Neuronal stem cell (in vitro differentiated cells): ENCODE measurements at regions not wholly inside any gene's neighbourhood (a gene's known extent, or its start where the extent isn't known, plus 50 kb on each side); places are given as distances from the start of the nearest gene placed in this dataset.
A peak's percentile ranks its signal among the peaks of the same experiment; 100 is the strongest.

Experiments
- DNase-seq: peaks from one replicate; pipeline ENCODE4 v3.0.0-alpha.2; 2013; ENCODE audit warnings: low spot score
- H2AFZ ChIP-seq: one replicate; pipeline ENCODE4 v1.6.1; 2013; ENCODE audit warnings: mild to moderate bottlenecking, low read length, inconsistent platforms
- H2AK5ac ChIP-seq: 2 replicates; pipeline ENCODE4 v1.6.1; 2013; ENCODE audit warnings: low read depth, mild to moderate bottlenecking, inconsistent platforms, low read length, moderate library complexity, mixed read lengths
- H2BK120ac ChIP-seq: 2 replicates; pipeline ENCODE4 v1.6.1; 2013; ENCODE audit warnings: low read depth, mild to moderate bottlenecking, inconsistent platforms, low read length, moderate library complexity, mixed read lengths
- H2BK12ac ChIP-seq: one replicate; pipeline ENCODE4 v1.6.1; 2013; ENCODE audit warnings: low read length, inconsistent platforms
- H2BK15ac ChIP-seq: 2 replicates; pipeline ENCODE4 v1.6.1; 2013; ENCODE audit warnings: mild to moderate bottlenecking, low read length, inconsistent platforms, mixed read lengths
- H2BK5ac ChIP-seq: one replicate; pipeline ENCODE4 v1.6.1; 2013; ENCODE audit warnings: inconsistent platforms, mild to moderate bottlenecking, low read length, moderate library complexity
- H3K14ac ChIP-seq: one replicate; pipeline ENCODE4 v1.6.1; 2013; ENCODE audit warnings: low read length, inconsistent platforms
- H3K18ac ChIP-seq: 2 replicates; pipeline ENCODE4 v1.6.1; 2013; ENCODE audit warnings: low read length, inconsistent platforms
- H3K23ac ChIP-seq: 2 replicates; pipeline ENCODE4 v1.6.1; 2013; ENCODE audit warnings: low read depth, mild to moderate bottlenecking, mixed read lengths, low read length, inconsistent platforms; ENCODE audit not compliant: poor library complexity
- H3K27ac ChIP-seq: replicated peaks from 3 replicates; pipeline ENCODE4 v1.5.1; 2013; ENCODE audit warnings: low read length, inconsistent platforms
- H3K27me3 ChIP-seq, 3 experiments: 2 replicates each; pipeline ENCODE4 v1.6.1; 2013; ENCODE audit warnings: low read length in 3 of 3, mild to moderate bottlenecking in 2 of 3, inconsistent platforms in 1 of 3, low read depth in 1 of 3, mixed read lengths in 1 of 3, moderate library complexity in 1 of 3; ENCODE audit not compliant: control insufficient read depth in 3 of 3, insufficient read depth in 3 of 3
- H3K36me3 ChIP-seq, 2 donors: replicated peaks in 1 of 2; 2 replicates each; pipeline ENCODE4 v1.6.1; 2013; ENCODE audit warnings: low read length in 2 of 2; ENCODE audit not compliant: control insufficient read depth in 2 of 2, insufficient read depth in 2 of 2
- H3K4ac ChIP-seq: 2 replicates; pipeline ENCODE4 v1.6.1; 2013; ENCODE audit warnings: inconsistent platforms, mild to moderate bottlenecking, low read length, moderate library complexity
- H3K4me1 ChIP-seq, 2 donors: 1 replicate in 1 of 2; 2 replicates in 1 of 2; pipeline ENCODE4 v1.6.1; 2013; ENCODE audit warnings: low read length in 2 of 2, low read depth in 1 of 2; ENCODE audit not compliant: control insufficient read depth in 2 of 2, insufficient read depth in 1 of 2
- H3K4me2 ChIP-seq: one replicate; pipeline ENCODE4 v1.6.1; 2013; ENCODE audit warnings: mild to moderate bottlenecking, low read length, inconsistent platforms; ENCODE audit not compliant: insufficient read depth, poor library complexity, severe bottlenecking
- H3K4me3 ChIP-seq, 2 donors: 2 replicates each; pipeline ENCODE4 v1.5.1; 2013; ENCODE audit warnings: low read length in 2 of 2, mild to moderate bottlenecking in 2 of 2, inconsistent platforms in 1 of 2, moderate library complexity in 1 of 2
- H3K79me1 ChIP-seq: one replicate; pipeline ENCODE4 v1.6.1; 2013; ENCODE audit warnings: low read depth, mild to moderate bottlenecking, inconsistent platforms, low read length, moderate library complexity
- H3K9ac ChIP-seq: one replicate; pipeline ENCODE4 v1.6.1; 2013; ENCODE audit warnings: mild to moderate bottlenecking, low read depth, low read length, inconsistent platforms; ENCODE audit not compliant: poor library complexity
- H3K9me3 ChIP-seq, 2 donors: replicated peaks in 1 of 2; 2 replicates each; pipeline versions ENCODE3 to v1.6.1; 2013; ENCODE audit warnings: low read length in 2 of 2, mild to moderate bottlenecking in 2 of 2, inconsistent platforms in 1 of 2, low read depth in 1 of 2, mixed read lengths in 1 of 2, moderate library complexity in 1 of 2; ENCODE audit not compliant: control insufficient read depth in 2 of 2, insufficient read depth in 1 of 2
- H4K8ac ChIP-seq: one replicate; pipeline ENCODE4 v1.6.1; 2013; ENCODE audit warnings: low read depth, mild to moderate bottlenecking, inconsistent platforms, low read length, moderate library complexity
- H4K91ac ChIP-seq: one replicate; pipeline ENCODE4 v1.6.1; 2013; ENCODE audit warnings: low read length, low read depth, mild to moderate bottlenecking, inconsistent platforms; ENCODE audit not compliant: poor library complexity
- WGBS, 2 donors: extraction: QIAGEN DNeasy Blood & Tissue Kit; methylation state at CpG; one replicate each; pipeline ENCODE4 v1.1.7; 2013; ENCODE audit warnings: missing lambda C conversion rate in 2 of 2, mixed read lengths in 1 of 2; ENCODE audit not compliant: insufficient read length in 2 of 2, insufficient replicate concordance in 1 of 2; ENCODE audit errors: extremely low coverage in 2 of 2; 5-methylcytosine and 5-hydroxymethylcytosine counted together

DNA sequence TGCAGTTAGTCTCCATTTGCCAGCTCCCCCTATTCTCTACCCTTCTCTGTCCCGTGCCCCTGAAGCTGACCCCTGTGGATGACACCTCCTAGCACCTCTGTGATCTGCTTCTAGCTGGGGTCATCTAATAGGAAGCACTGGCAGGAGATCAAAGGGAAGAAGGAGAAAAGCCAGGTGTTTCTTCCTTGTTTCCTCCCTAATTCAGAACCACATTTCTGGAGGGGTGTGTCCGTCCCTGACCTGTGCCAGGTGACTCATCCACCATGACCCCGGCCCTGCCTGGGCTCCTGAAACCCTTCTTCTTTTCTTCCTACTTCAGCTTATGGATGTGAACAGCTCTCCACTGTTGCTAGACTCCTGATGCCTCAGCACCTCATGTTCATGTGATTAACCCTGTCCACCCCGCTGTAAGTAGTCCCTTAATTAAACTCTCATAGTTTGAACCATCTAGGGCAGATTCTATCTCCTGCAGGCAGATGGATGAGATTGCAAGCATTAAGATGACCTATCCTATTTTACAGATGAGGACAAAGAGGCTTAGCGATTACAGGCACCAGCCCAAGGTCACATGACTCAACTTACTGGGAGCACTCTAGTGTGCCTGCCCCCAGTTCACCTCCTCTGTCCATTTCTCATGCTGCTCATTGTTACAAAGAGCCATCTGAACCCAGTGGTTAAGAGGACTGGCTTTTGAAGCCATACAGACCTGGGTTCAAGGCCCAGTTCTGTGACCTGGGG lies 770.5 kb downstream of the MED13L start:
- Histone ChIP-seq H3K9me3 (no peaks in the 10 kb centered on the region), H4K8ac (no peak overlapping the region), H3K4ac (no peak overlapping the region), H3K36me3 (no peaks in the 10 kb centered on the region), H2BK120ac (no peak overlapping the region), H2BK5ac (no peak overlapping the region), H4K91ac (no peak overlapping the region), H3K4me2 (no peak overlapping the region), H3K14ac (no peak overlapping the region), H3K4me3 (no peak overlapping the region), H3K4me1 (peaks cover 0 to 15% of the 10 kb centered on the region in 2 donors), H3K9ac (no peak overlapping the region), H3K27me3 (peaks cover 0 to 2% (median 0%) of the 10 kb centered on the region in 3 experiments), H3K27ac (no peak overlapping the region), H3K79me1 (no peaks in the 10 kb centered on the region), H3K18ac (peak overlapping the region; percentile 3), H3K23ac (no peak overlapping the region), H2BK15ac (no peak overlapping the region), H2AK5ac (no peak overlapping the region), H2AFZ (no peak overlapping the region), H2BK12ac (no peak overlapping the region)
- DNase-seq: no peak
- WGBS, 2 donors: no CpG with 5 or more reads among the region's 5 CpGs

DNA sequence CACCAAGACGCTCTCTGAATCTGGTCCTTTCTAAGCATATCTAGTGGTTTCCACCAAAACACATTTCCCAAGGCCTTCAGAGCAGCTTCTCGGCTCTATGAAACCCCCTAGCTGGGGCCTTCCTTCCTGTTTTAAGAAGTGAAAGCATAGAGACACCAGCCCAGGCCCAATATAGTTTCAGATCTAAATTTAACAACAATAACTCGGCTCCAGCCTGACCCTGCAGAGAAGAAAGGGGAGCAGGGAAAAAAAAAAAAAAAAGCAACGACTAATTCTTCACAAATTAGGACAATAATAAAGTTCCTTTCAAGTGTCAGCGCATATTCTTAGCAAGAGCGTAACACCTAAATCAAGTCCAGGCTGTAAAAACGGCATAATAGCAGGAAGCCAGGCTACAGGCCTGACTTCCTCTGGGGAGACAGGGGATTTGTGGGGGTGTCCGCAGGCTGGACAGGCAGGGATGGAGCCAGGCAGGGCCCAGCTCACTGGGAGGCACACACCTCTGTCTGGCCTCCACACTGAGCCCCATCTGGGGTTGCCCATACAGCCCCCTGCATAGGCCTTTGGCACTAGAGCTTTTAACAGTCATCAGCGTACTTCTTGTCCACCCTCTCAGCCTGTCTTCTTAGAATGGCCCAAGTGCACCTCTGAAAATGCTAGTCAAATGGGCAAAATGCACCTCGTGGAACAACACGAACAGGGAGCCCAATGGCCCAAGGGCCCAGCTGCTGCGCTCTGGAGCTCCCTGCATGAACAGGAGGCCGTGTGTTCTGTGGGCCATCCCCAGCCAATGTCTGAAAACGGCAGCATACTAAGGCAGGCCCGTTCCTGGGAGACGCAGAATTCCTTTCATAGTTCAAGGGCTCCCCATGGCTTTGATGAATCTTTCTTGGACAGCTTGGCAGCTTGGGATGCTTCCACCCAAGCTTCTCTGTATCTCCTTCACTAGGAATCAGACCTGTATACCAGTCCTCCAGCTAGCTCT lies 772.9 kb downstream of the MED13L start:
- no peak overlapping the region for H3K27ac ChIP-seq
- no peak overlapping the region for H3K9ac ChIP-seq
- DNase-seq: no peak

DNA sequence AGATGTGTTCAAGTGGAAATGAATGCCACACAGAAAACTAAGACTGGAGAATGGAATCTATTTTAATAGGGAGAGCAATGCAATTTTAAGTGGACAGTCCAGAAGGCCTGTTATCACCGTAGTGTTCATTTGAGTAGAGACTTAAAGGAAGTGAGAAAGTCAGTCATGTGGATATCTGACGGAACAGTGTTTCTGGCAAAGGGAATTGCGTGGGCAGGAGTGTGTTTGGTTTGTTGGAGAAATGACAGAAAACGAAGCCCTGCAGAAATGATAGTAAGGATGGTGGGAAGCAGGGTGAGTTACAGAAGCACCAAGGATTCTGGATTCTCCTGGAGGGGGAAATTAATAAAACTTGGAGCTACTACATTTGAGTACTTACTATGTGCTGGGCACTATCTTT lies 776.6 kb downstream of the MED13L start:
- Histone ChIP-seq H2AFZ (no peak overlapping the region), H2BK15ac (no peak overlapping the region), H3K27me3 (no peaks in the 10 kb centered on the region), H4K8ac (no peak overlapping the region), H3K4me3 (no peak overlapping the region), H2BK5ac (no peak overlapping the region), H2BK12ac (no peak overlapping the region), H4K91ac (no peak overlapping the region), H3K18ac (no peak overlapping the region), H3K79me1 (no peaks in the 10 kb centered on the region), H2BK120ac (no peak overlapping the region), H3K14ac (no peak overlapping the region), H3K9ac (no peak overlapping the region), H3K4me2 (no peak overlapping the region), H3K23ac (no peak overlapping the region), H3K36me3 (no peaks in the 10 kb centered on the region), H3K9me3 (no peaks in the 10 kb centered on the region), H3K27ac (no peak overlapping the region), H2AK5ac (no peak overlapping the region), H3K4me1 (peaks cover 0 to 3% of the 10 kb centered on the region in 2 donors), H3K4ac (no peak overlapping the region)
- no CpG with 5 or more reads among the region's 4 CpGs for WGBS, 2 donors
- no peak for DNase-seq

More for the DNA sequence above, 772.9 kb downstream of the MED13L start:
- Histone ChIP-seq H3K9me3 (no peaks in the 10 kb centered on the region), H2BK15ac (no peak overlapping the region), H2BK5ac (no peak overlapping the region), H3K4me1 (peaks cover 0 to 15% of the 10 kb centered on the region in 2 donors), H3K79me1 (no peaks in the 10 kb centered on the region), H3K23ac (no peak overlapping the region), H3K4me2 (no peak overlapping the region), H3K36me3 (no peaks in the 10 kb centered on the region), H3K4me3 (no peak overlapping the region), H2AK5ac (peak overlapping the region; percentile 49), H3K27me3 (no peaks in the 10 kb centered on the region), H2BK12ac (no peak overlapping the region), H2AFZ (no peak overlapping the region), H4K91ac (no peak overlapping the region), H4K8ac (no peak overlapping the region), H3K18ac (peak overlapping the region; percentile 5), H3K14ac (no peak overlapping the region), H2BK120ac (no peak overlapping the region), H3K4ac (no peak overlapping the region)
- no CpG with 5 or more reads among the region's 16 CpGs for WGBS, 2 donors

DNA sequence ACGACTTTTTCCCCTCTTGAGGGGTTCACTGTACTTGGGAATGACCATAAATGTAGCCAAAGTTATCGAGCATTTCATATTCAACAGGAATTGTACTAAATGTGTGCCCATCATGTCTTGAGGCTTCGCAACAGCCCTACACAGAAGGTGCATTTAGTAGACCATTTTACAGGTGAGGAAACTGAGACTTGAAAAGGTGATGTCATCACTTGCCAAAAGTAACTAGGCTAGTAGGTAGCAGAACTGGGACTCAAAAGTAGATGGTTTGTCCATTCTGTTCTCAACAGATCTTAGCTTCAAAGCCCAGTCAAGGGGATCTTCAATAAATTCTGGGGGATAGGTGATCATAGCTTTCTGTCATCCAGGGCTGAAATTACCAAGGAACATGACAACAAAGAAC lies 782.2 kb downstream of the MED13L start:
- Histone ChIP-seq H2BK120ac (no peak overlapping the region), H3K4ac (no peak overlapping the region), H3K9ac (no peak overlapping the region), H2AFZ (no peak overlapping the region), H2BK12ac (no peak overlapping the region), H3K18ac (no peak overlapping the region), H4K91ac (no peak overlapping the region), H3K27ac (no peak overlapping the region), H3K4me2 (no peak overlapping the region), H2AK5ac (no peak overlapping the region), H2BK5ac (no peak overlapping the region), H3K23ac (no peak overlapping the region), H3K27me3 (no peaks in the 10 kb centered on the region), H3K9me3 (no peaks in the 10 kb centered on the region), H3K14ac (no peak overlapping the region), H2BK15ac (no peak overlapping the region), H3K4me3 (no peak overlapping the region), H3K36me3 (no peaks in the 10 kb centered on the region), H3K4me1 (no peaks in the 10 kb centered on the region), H4K8ac (no peak overlapping the region), H3K79me1 (no peaks in the 10 kb centered on the region)
- no peak for DNase-seq
- no CpG with 5 or more reads among the region's 3 CpGs for WGBS, 2 donors
